ENCODE measurements at regions not wholly inside any gene's neighbourhood (a gene's known extent, or its start where the extent isn't known, plus 50 kb on each side); places are given as distances from the start of the nearest gene placed in this dataset.

DNA sequence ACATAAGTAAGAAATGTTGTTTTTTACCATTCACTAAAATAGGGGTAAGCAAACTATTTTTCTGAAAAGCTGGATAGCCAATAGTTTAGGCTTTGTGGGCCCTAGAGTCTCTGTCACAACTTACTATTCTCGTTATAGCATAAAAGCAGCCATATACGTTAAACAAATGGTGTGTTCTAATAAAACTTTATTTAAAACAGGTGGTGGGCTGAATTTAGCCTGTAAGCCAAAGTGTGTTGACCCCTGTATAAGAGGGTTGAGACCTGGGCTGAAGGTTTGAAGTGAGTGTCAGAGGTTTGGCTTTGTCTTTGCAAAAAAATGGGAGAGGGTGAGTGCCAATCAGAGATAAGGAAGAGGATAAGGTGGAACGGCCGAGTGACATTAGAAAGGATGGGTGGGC is 197.2 kb downstream of the RNF144B start (continued):
- TF ChIP-seq, protein P1, sequence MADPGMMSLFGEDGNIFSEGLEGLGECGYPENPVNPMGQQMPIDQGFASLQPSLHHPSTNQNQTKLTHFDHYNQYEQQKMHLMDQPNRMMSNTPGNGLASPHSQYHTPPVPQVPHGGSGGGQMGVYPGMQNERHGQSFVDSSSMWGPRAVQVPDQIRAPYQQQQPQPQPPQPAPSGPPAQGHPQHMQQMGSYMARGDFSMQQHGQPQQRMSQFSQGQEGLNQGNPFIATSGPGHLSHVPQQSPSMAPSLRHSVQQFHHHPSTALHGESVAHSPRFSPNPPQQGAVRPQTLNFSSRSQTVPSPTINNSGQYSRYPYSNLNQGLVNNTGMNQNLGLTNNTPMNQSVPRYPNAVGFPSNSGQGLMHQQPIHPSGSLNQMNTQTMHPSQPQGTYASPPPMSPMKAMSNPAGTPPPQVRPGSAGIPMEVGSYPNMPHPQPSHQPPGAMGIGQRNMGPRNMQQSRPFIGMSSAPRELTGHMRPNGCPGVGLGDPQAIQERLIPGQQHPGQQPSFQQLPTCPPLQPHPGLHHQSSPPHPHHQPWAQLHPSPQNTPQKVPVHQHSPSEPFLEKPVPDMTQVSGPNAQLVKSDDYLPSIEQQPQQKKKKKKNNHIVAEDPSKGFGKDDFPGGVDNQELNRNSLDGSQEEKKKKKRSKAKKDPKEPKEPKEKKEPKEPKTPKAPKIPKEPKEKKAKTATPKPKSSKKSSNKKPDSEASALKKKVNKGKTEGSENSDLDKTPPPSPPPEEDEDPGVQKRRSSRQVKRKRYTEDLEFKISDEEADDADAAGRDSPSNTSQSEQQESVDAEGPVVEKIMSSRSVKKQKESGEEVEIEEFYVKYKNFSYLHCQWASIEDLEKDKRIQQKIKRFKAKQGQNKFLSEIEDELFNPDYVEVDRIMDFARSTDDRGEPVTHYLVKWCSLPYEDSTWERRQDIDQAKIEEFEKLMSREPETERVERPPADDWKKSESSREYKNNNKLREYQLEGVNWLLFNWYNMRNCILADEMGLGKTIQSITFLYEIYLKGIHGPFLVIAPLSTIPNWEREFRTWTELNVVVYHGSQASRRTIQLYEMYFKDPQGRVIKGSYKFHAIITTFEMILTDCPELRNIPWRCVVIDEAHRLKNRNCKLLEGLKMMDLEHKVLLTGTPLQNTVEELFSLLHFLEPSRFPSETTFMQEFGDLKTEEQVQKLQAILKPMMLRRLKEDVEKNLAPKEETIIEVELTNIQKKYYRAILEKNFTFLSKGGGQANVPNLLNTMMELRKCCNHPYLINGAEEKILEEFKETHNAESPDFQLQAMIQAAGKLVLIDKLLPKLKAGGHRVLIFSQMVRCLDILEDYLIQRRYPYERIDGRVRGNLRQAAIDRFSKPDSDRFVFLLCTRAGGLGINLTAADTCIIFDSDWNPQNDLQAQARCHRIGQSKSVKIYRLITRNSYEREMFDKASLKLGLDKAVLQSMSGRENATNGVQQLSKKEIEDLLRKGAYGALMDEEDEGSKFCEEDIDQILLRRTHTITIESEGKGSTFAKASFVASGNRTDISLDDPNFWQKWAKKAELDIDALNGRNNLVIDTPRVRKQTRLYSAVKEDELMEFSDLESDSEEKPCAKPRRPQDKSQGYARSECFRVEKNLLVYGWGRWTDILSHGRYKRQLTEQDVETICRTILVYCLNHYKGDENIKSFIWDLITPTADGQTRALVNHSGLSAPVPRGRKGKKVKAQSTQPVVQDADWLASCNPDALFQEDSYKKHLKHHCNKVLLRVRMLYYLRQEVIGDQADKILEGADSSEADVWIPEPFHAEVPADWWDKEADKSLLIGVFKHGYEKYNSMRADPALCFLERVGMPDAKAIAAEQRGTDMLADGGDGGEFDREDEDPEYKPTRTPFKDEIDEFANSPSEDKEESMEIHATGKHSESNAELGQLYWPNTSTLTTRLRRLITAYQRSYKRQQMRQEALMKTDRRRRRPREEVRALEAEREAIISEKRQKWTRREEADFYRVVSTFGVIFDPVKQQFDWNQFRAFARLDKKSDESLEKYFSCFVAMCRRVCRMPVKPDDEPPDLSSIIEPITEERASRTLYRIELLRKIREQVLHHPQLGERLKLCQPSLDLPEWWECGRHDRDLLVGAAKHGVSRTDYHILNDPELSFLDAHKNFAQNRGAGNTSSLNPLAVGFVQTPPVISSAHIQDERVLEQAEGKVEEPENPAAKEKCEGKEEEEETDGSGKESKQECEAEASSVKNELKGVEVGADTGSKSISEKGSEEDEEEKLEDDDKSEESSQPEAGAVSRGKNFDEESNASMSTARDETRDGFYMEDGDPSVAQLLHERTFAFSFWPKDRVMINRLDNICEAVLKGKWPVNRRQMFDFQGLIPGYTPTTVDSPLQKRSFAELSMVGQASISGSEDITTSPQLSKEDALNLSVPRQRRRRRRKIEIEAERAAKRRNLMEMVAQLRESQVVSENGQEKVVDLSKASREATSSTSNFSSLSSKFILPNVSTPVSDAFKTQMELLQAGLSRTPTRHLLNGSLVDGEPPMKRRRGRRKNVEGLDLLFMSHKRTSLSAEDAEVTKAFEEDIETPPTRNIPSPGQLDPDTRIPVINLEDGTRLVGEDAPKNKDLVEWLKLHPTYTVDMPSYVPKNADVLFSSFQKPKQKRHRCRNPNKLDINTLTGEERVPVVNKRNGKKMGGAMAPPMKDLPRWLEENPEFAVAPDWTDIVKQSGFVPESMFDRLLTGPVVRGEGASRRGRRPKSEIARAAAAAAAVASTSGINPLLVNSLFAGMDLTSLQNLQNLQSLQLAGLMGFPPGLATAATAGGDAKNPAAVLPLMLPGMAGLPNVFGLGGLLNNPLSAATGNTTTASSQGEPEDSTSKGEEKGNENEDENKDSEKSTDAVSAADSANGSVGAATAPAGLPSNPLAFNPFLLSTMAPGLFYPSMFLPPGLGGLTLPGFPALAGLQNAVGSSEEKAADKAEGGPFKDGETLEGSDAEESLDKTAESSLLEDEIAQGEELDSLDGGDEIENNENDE (IDR thresholded peaks at IDR 0.05; ENCODE audit: insufficient replicate concordance, low read length), result no peak
- TF ChIP-seq TEAD4 (IDR thresholded peaks at IDR 0.05; ENCODE audit: low read depth, low read length) (no peak), RXRA (IDR thresholded peaks at IDR 0.05; ENCODE audit: insufficient read depth, low read depth, low read length) (no peak), KDM4A (IDR thresholded peaks at IDR 0.05; ENCODE audit: low read depth, low read length, severe bottlenecking) (no peak), SAP30 (IDR thresholded peaks at IDR 0.05; ENCODE audit: insufficient read depth, insufficient replicate concordance, low read length) (no peak), POU5F1 (IDR thresholded peaks at IDR 0.05; ENCODE audit: low read depth, low read length) (no peak), SRF (IDR thresholded peaks at IDR 0.05; ENCODE audit: low read depth, low read length) (no peak), MAFK (IDR thresholded peaks at IDR 0.05; ENCODE audit: low read depth, low read length) (no peak), SP2 (IDR thresholded peaks at IDR 0.05; ENCODE audit: low read length) (no peak), GABPA (IDR thresholded peaks at IDR 0.05; ENCODE audit: borderline replicate concordance, insufficient read depth, low read length) (no peak), KDM1A (IDR thresholded peaks at IDR 0.05; ENCODE audit: borderline replicate concordance, low read length) (no peak), NRF1 (IDR thresholded peaks at IDR 0.05; ENCODE audit: low read depth, low read length) (no peak)
- TF ChIP-seq, protein P2, sequence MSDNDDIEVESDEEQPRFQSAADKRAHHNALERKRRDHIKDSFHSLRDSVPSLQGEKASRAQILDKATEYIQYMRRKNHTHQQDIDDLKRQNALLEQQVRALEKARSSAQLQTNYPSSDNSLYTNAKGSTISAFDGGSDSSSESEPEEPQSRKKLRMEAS (IDR thresholded peaks at IDR 0.05), result no peak

All from H1 (cell line).